HepG2 (cell line): ENCODE measurements at regions not wholly inside any gene's neighbourhood (a gene's known extent, or its start where the extent isn't known, plus 50 kb on each side); places are given as distances from the start of the nearest gene placed in this dataset.
A peak's percentile ranks its signal among the peaks of the same experiment; 100 is the strongest.

Experiments used
- ATAC-seq: fragments of 200-7000 bp; cut with Tn5 transposase; 3 replicates; pipeline ENCODE4 v1.9.1; 2020; ENCODE audit warnings: mild to moderate bottlenecking, moderate library complexity
- BruUV-seq: library from RNA; stranded (reverse); fragments of 400-500 nt; replicated peaks from 2 replicates; lab custom pipeline; 2021; lab: Mats Ljungman, UMichigan
- CTCF ChIA-PET: fragments of 300-600 bp; formaldehyde crosslinking; extraction: SDS; loops from one replicate; lab custom pipeline; 2021; ENCODE audit warnings: low total read pairs, inconsistent platforms, low intra/inter-chr PET ratio; lab: Yijun Ruan, JAX
- POLR2A ChIA-PET: fragments of 350-600 bp; sonication (Branson Sonifier 250); formaldehyde crosslinking; loops from one replicate; lab custom pipeline; 2020; ENCODE audit warnings: antibody characterized with exemption, inconsistent platforms; lab: Yijun Ruan, JAX
- DNase-seq: peaks from one replicate; pipeline ENCODE4 v3.0.0-alpha.2; 2015; ENCODE audit warnings: low spot score
- FAIRE-seq: peaks from 3 replicates; lab custom pipeline; 2011; peaks lifted over from hg19 to GRCh38; lab: Jason Lieb, UNC
- H2AFZ ChIP-seq: one replicate; pipeline ENCODE4 v1.6.1; 2011; ENCODE audit warnings: low read length, inconsistent platforms
- H3K27ac ChIP-seq: fragments of 300-600 bp; 3 replicates; pipeline ENCODE4 v1.8.0; 2011; ENCODE audit warnings: mixed run types, mild to moderate bottlenecking, mixed read lengths, low read length, inconsistent platforms; ENCODE audit not compliant: insufficient read depth; ENCODE audit errors: extremely low read length
- H3K27me3 ChIP-seq, 2 experiments: fragments of 200-600 bp in 1 of 2; 2 replicates in 1 of 2; 3 replicates in 1 of 2; pipeline versions ENCODE4 v1.6.0 to v1.8.0; 2011; ENCODE audit warnings: low read length in 2 of 2, mild to moderate bottlenecking in 2 of 2, moderate library complexity in 2 of 2, inconsistent platforms in 1 of 2; ENCODE audit not compliant: insufficient read depth in 2 of 2, control insufficient read depth in 1 of 2
- H3K36me3 ChIP-seq, 2 experiments: fragments of 200-600 bp in 1 of 2; replicated peaks in 1 of 2; 2 replicates in 1 of 2; 3 replicates in 1 of 2; pipeline versions ENCODE4 v1.5.1 to v1.8.0; 2011; ENCODE audit warnings: low read length in 2 of 2, inconsistent platforms in 1 of 2; ENCODE audit not compliant: insufficient read depth in 2 of 2, control insufficient read depth in 1 of 2
- H3K4me1 ChIP-seq: 2 replicates; pipeline ENCODE4 v1.5.1; 2012; ENCODE audit warnings: low read length, inconsistent platforms; ENCODE audit not compliant: insufficient read depth
- H3K4me2 ChIP-seq: 2 replicates; pipeline ENCODE4 v1.6.0; 2011; ENCODE audit warnings: low read depth, low read length, inconsistent platforms
- H3K4me3 ChIP-seq, 3 experiments: fragments of 200-600 bp in 1 of 3; sonication (generic), shearing (Covaris generic) in 1 of 3; replicated peaks in 1 of 3; 2 replicates each; pipeline ENCODE4 v1.5.1; 2011 to 2016; ENCODE audit warnings: low read length in 3 of 3, inconsistent platforms in 2 of 3, low read depth in 2 of 3, mild to moderate bottlenecking in 2 of 3, control low read depth in 1 of 3, mixed read lengths in 1 of 3; ENCODE audit not compliant: insufficient read depth in 1 of 3
- H3K79me2 ChIP-seq: one replicate; pipeline ENCODE4 v1.6.1; 2011; ENCODE audit warnings: low read length, inconsistent platforms; ENCODE audit not compliant: insufficient read depth
- H3K9ac ChIP-seq: 2 replicates; pipeline ENCODE4 v1.6.0; 2011; ENCODE audit warnings: mild to moderate bottlenecking, low read depth, low read length, inconsistent platforms; ENCODE audit not compliant: insufficient read depth
- H3K9me3 ChIP-seq: 2 replicates; pipeline ENCODE4 v1.5.1; 2012; ENCODE audit warnings: mild to moderate bottlenecking, low read length
- H4K20me1 ChIP-seq: 2 replicates; pipeline ENCODE4 v1.6.0; 2011; ENCODE audit warnings: inconsistent platforms, mild to moderate bottlenecking, low read length, moderate library complexity; ENCODE audit not compliant: insufficient read depth
- AHR ChIP-seq: IDR thresholded peaks from 2 replicates; pipeline ENCODE4 v1.6.1; 2018; ENCODE audit warnings: missing genetic modification reagents, missing compliant biosample characterization
- ETV5 ChIP-seq: IDR thresholded peaks from 2 replicates; pipeline ENCODE4 v1.6.1; 2018; ENCODE audit warnings: missing biosample characterization, missing genetic modification reagents, inconsistent platforms, borderline replicate concordance
- JARID2 ChIP-seq: sonication (generic); formaldehyde crosslinking; IDR thresholded peaks from 2 replicates; pipeline ENCODE4 v1.8.1; 2023; ENCODE audit warnings: missing genetic modification reagents, inconsistent platforms; ENCODE audit not compliant: insufficient replicate concordance
- MNT ChIP-seq: fragments of 450-650 bp; IDR thresholded peaks from 2 replicates; pipeline ENCODE4 v1.6.1; 2016
- RELA ChIP-seq: sonication (generic); formaldehyde crosslinking; IDR thresholded peaks from 2 replicates; pipeline ENCODE4 v1.4.0; 2020; ENCODE audit warnings: missing genetic modification reagents
- ZNF205 ChIP-seq: IDR thresholded peaks from 2 replicates; pipeline ENCODE4 v1.6.1; 2018; ENCODE audit warnings: missing biosample characterization, missing genetic modification reagents
- ZNF33B ChIP-seq: sonication (generic); formaldehyde crosslinking; IDR thresholded peaks from 2 replicates; pipeline ENCODE4 v1.5.1; 2020; ENCODE audit warnings: mild to moderate bottlenecking, missing genetic modification reagents
- ZNF609 ChIP-seq: sonication (generic); formaldehyde crosslinking; IDR thresholded peaks from 2 replicates; pipeline ENCODE4 v1.4.0; 2020; ENCODE audit warnings: mild to moderate bottlenecking, missing genetic modification reagents, borderline replicate concordance
- ZNF766 ChIP-seq: sonication (generic); formaldehyde crosslinking; IDR thresholded peaks from 2 replicates; pipeline ENCODE4 v1.5.0; 2020; ENCODE audit warnings: missing genetic modification reagents, borderline replicate concordance
- WGBS: methylation state at CpG from one replicate; pipeline ENCODE4 v1.1.6; 2017; ENCODE audit warnings: low lambda C conversion rate; 5-methylcytosine and 5-hydroxymethylcytosine counted together
- in situ Hi-C: cut with HindIII; loops from 2 replicates; pipeline ENCODE4 v1.10.0; 2017; ENCODE audit warnings: low pct_unique_long_range_greater_than_20kb; ENCODE audit not compliant: extremely low pct_ligation_motif_present
- intact Hi-C: fragments of 100-400 bp; cut with micrococcal nuclease; formaldehyde crosslinking; loops from one replicate; pipeline ENCODE4 v1.10.0; 2022; ENCODE audit not compliant: unreplicated experiment

- BruUV-seq = no TSS peak
- peak; percentile 95 for TF ChIP-seq MNT
- TF ChIP-seq AHR (CRISPR knock-in tag) = no peak
- Histone ChIP-seq H3K9me3 (no peaks in the 10 kb centered on the region), H3K36me3 (no peaks in the 10 kb centered on the region), H4K20me1 (no peaks in the 10 kb centered on the region), H3K9ac (no peak overlapping the region), H3K4me1 (no peaks in the 10 kb centered on the region), H3K4me3 (no peak overlapping the region), H3K4me2 (no peak overlapping the region), H3K27ac (no peak overlapping the region), H2AFZ (no peak overlapping the region), H3K79me2 (no peaks in the 10 kb centered on the region), H3K27me3 (no peaks in the 10 kb centered on the region)
- in situ Hi-C loops = no loop called here
- intact Hi-C loops = no loop called here
- no peak for DNase-seq
- CTCF ChIA-PET = no interaction called here
- no peak for ATAC-seq
- POLR2A ChIA-PET = no interaction called here
- WGBS = 50% methylated on average over 3 of the region's 3 CpGs
- no peak for FAIRE-seq
These were observed 87.3 kb upstream of the OSTN start for GRCh38 chr3:191111722-191112121.

- in situ Hi-C loops (no loop called here), intact Hi-C loops (no loop called here)
- DNase-seq = no peak
- H3K4me2 ChIP-seq = no peak overlapping the region
- no peak overlapping the region for H3K4me3 ChIP-seq
- no peaks in the 10 kb centered on the region for H3K4me1 ChIP-seq
- no peaks in the 10 kb centered on the region for H3K36me3 ChIP-seq
- no peaks in the 10 kb centered on the region for H3K79me2 ChIP-seq
- no peak for FAIRE-seq
- 2% methylated on average over 3 of the region's 3 CpGs for WGBS
- H3K9ac ChIP-seq = no peak overlapping the region
- ATAC-seq = no peak
- CTCF ChIA-PET = no interaction called here
- POLR2A ChIA-PET = no interaction called here
- no peaks in the 10 kb centered on the region for H4K20me1 ChIP-seq
- no peaks in the 10 kb centered on the region for H3K27me3 ChIP-seq
- no TSS peak for BruUV-seq
- H3K9me3 ChIP-seq = no peaks in the 10 kb centered on the region
- no peak overlapping the region for H2AFZ ChIP-seq
- no peak for TF ChIP-seq ZNF205 (CRISPR knock-in tag)
- TF ChIP-seq RELA (CRISPR knock-in tag) = no peak
- no peak for TF ChIP-seq ZNF609 (CRISPR knock-in tag)
- TF ChIP-seq ZNF33B (CRISPR knock-in tag) = no peak
- no peak for TF ChIP-seq ETV5 (CRISPR knock-in tag)
- TF ChIP-seq JARID2 (CRISPR knock-in tag) = no peak
- no peak for TF ChIP-seq ZNF766 (CRISPR knock-in tag)
- H3K27ac ChIP-seq = no peak overlapping the region
These were observed 93.6 kb upstream of the OSTN start for GRCh38 chr3:191105418-191105817.
